ENCODE measurements at regions not wholly inside any gene's neighbourhood (a gene's known extent, or its start where the extent isn't known, plus 50 kb on each side); places are given as distances from the start of the nearest gene placed in this dataset.

DNA sequence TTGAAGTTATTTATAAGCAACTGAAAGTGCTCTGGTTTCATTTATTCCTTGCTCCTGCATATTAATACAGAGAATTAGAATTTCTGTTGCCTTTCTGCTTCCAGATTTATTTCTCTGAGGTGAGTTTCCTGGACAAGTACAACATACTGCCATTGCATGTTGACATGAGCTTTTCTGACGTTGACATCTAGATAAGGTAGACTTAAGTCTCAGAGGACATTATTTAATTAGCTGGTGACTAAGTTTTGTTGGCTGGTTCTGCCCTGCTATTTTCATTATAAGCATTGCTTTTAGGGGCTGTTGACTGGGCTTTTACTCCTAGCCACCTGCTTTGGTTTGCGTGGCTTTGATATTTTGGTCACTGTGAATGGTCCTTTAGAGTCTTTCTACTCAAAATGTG lies 282.9 kb upstream of the SPRED2 start:
- DNase-seq = no peak

DNA sequence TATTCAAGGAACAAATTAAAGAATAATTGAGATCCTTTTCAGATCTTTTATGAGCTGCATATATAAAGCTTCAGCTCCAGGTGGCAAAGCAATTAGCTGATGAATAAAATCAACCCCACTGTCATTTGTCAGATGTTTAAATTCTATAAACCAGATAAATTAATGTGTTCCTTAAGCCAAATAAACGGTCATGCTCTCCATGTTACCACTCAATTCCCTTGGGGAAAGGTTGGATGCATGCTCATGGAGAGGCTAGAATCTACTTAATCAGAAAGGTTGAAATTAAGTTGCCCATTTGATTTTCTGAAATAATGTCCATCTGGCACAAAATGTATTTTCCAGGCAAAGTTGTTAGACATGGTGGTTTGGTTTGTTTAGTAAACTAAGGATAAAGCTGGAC lies 282.5 kb upstream of the SPRED2 start:
- DNase-seq = no peak

DNA sequence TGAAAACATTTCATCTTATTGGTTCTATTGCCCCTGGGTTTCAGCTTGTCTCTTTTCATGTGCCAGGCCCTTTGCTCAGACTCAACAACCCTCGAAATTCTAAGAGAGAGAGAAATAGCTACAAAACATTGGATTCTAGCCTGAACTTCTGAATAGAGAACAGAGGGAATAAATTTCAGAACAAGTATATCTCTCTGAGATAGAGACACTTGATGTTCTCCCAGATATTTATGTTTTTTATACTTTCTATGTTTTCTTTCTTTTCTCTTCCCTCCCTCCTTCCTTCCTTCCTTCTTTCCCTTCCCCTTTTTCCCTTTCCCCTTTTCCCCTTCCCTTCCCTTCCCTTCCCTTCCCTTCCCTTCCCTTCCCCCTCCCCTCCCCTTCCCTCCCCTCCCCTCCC lies 279.5 kb upstream of the SPRED2 start:
- no peak for DNase-seq

GRCh38 chr2:65710779-65711295 lies 278.4 kb upstream of the SPRED2 start:
- DNase-seq = no peak

GRCh38 chr2:65710356-65710755 lies 278.0 kb upstream of the SPRED2 start:
- DNase-seq = no peak

DNA sequence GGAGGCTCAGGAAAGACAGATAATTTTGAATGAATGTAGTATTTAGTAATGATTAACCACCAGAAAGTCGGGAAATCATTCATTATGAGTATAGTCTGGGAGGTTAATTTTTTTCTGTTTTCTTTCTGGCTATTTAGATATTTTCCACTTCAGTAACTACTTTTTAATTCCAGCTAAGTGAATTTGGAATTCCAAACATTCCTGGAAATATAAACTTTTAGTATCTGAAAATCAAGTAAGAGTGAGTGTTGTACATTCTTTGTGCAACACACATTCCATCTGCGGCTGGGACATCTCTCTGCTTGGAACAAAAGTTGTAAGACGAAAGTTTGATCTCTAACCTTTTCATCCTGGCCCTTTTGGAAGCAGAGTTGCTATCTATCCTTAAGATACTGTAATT lies 275.7 kb upstream of the SPRED2 start:
- no peak for DNase-seq

GRCh38 chr2:65706411-65706810 lies 274.0 kb upstream of the SPRED2 start:
- no peak for DNase-seq

GRCh38 chr2:65701191-65701590 lies 268.8 kb upstream of the SPRED2 start:
- no peak for DNase-seq

DNA sequence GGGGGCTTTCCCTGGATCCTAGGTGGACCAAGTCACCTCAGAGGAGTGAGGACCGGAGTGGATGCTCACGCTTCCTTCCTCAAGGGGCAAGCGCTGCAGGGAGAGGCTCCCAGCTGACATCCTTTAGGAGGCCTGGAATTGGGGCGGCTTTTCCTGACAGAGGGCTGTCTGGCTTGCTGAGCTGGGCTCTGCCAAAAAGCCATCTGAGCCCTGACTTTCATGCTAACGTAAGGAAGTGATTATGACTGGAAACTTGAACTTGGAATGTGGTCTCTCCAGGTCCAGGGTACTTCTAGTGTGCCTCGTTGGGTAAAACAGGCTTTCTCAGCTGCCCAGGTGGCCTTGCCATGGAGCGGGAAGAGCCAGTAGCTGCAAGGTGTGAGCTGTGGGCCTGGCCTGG lies 268.3 kb upstream of the SPRED2 start:
- DNase-seq = no peak

DNA sequence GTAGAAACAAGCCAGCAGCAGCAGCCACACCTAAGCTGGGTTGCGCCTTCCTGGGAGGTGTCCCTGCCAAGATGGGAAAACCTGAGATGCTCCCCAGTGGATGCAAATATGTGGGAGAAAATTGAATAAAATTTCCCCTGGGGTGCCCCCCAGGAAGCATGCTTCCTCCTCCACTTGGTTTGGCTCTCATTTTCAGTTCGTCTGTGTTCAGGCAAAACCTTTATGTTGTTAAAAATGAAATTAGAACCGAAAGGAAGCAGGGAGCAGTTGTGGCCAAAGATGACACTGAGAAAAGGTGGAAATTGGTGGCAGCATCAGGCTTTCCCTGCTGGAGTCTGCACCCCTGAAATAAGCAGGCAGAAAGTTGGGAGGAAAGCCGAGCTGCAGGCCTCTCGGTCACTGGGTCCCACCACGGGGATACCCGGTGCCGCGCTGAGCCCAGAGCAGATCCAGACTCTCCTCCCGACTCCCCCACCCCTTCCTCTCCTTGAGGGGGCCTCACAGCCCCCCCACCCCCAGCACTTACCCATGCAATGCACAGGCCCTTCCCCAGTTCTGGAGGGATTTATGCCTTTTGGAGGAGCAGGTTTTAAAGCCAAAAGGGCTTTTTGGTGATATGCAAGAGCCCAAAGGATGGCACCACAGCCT lies 267.7 kb upstream of the SPRED2 start:
- DNase-seq = no peak

GRCh38 chr2:65691816-65692215 lies 259.4 kb upstream of the SPRED2 start:
- no peak for DNase-seq

DNA sequence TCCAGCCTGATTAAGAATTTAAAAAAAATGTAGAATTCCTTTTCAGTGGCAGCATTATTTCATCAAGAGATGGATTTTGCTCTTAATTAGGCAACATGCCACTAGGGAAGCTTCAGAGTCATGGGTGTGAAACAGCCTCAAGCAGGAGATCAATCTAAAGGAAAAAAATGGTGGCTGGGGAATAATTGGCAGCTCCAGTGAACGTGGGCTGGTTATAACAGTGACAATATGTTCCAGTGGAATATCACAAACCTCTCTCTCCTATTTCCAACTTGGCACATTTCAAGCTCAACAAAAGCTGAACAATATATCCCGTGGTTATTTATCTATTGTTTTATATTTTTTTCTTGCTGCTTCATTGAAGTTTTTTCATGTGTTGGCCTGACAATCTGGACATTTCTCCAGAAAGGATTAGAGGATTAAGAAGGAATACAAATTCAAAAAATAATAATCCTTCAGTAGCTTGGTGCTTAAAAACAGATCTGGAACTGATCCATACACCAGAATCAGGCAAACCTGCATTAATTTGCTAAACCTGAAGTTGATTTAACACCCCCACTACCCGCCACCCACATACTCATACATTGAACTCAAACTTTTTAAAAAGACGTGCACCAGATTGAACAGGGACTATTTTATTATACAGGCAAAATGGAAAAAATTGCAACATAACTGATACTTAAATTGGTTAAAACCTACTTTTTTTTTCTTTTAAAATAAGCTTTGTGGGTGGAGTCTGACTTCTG lies 255.9 kb upstream of the SPRED2 start:
- DNase-seq = no peak

DNA sequence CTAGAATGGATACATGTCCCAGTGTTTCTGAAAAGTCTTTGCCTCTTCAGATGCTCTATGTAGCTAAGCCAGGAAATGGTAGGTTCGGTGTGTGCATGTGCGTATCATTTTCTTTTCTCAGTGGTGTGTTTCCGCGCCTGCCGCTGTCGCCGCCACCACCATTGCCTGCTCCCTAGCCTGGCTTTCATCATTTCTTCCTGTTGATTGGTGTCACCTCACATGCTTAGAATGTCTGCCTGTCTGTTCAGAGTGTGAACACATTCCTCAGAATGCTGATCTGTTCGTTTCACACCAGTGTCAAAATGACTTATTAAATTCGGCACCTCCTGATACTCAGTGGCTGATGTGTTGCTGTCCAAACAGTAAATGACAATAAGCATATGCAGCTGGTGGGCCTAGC lies 255.2 kb upstream of the SPRED2 start:
- DNase-seq = no peak

DNA sequence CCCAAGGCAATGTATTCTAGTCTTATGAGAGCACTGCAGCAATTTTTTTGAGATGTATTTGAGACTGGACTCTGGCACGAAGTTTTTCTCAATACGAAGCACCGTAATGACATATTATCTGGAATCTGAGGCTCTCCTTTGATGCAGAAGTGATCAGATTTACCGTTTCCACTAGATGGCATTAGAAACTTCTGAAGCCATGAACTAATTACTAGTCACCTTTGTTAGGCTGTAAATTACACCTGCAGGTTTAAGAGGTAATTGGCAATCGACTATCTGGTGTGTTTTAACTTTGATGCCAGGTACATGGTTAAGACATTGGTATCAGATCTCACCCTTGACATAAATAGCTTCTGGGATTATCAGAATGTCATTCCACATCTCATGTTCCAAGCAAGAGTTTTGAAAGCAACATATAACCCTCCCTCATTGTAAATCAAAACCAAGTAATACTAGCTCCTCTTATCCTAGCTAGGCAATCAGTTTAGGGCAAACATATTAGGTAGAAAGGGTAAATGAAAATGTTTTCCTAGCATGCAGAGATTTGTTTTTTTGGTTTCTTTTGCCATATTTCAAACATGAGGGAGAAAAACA lies 254.6 kb upstream of the SPRED2 start:
- DNase-seq = peak; percentile 30

DNA sequence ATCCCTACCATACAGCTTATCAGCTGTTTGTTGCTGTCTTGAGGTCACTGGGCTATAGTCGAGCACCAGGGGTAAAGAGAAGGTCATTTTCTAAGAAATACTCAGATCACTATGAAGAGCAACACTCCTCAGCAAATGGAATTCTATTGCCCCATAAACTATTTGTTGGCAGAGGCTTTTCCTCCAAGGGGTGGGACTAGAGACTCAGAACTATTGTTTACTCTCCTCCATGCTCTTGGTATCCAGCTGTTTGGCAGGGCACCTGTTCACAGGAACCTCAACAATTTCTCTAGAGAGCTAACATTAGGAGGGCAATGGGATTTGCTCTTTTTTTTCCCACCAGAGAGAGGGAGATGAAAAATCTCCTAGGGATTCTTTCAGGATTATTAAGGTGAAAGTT lies 249.1 kb upstream of the SPRED2 start:
- DNase-seq = no peak

GRCh38 chr2:65678779-65679391 lies 246.5 kb upstream of the SPRED2 start:
- DNase-seq = no peak

- DNase-seq = no peak
These were observed 243.0 kb upstream of the SPRED2 start for GRCh38 chr2:65675350-65675749.

DNA sequence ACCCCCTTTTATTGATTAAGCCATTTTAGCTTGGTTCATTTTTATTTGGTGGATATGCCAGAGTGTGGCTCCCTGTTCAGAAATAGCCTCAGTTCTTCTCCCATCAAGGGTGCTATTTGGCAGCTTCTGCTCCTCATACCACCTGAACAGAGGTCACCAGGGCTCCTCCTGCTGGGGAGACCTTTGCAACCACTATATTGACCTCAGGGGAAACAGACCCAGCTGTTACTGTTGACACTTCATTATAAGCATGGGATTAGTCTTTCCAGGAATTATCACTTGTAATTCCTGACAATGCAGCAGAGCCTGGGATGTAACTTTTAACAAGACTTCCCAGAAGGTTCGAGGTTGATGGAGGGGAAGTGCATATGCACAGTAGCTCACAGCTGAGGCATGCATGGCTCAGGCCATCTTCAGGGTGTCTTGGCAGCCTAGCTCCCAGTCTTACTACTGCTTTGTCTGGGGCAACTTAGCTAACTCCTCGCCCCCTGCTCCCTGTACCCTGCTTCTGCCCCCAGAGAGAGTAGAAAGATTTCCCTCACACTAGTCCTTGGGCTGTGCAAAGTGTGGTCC lies 239.4 kb upstream of the SPRED2 start:
- DNase-seq = no peak

DNA sequence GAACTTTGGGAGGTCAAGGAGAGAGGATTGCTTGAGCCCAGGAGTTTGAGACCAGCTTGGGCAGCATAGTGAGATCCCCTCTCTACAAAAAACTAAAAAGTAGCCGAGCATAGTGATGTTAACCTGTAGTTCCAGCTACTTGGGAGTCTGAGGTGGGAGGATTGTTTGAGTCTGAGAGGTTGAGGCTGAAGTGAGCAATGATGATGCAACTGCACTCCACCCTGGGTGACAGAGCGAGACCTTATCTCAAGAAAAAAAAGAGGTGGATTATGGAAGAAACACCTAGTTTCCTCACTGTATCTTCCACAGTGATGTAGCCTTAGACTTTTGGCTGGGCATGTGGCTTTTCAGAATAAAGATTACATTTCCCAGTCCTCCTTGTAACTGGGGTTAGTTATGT lies 237.2 kb upstream of the SPRED2 start:
- no peak for DNase-seq

DNA sequence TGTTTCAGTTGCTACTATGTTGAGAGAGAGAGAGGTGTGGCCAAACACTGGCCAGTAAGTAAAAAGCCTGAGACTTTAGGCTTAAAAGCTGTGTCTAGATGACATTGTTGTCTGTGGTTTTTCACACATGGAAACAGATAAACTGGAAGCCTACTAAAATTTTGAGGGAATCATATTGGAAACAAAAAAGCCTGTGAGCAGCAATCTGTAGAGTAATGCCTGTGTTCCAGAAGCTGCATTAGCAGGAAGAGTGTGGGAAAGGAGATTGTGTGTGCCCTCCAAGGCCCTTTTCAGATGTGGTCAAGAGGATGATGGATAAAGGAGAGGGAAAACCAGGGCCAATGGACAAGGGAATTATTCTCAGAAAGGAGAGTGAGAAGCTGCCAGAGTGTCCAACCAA lies 236.3 kb upstream of the SPRED2 start:
- DNase-seq = no peak

DNA sequence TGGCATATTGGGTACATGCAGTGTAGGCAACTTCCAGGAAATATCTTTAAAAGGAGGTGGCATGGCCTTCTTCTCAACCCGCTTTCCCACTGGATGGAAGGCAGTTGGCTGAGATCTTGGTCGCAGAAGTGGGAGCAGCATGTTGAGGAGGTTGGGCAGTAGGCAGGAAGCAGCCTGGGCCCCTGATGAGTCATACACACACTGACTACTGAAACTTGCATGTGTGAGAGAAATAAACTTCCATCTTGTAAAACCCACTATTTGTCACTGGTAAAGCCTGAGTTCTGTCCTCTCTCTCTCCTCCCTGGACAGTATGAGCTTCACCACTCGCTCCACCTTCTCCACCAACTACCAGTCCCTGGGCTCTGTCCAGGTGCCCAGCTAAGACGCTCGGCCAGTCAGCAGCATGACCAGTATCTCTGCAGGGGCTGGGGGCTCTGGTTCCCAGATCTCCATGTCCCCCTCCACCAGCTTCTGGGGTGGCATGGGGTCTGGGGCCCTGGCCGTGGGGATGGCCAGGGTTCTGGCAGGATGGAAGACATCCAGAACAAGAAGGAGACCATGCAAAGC lies 233.8 kb upstream of the SPRED2 start:
- DNase-seq = no peak

DNA sequence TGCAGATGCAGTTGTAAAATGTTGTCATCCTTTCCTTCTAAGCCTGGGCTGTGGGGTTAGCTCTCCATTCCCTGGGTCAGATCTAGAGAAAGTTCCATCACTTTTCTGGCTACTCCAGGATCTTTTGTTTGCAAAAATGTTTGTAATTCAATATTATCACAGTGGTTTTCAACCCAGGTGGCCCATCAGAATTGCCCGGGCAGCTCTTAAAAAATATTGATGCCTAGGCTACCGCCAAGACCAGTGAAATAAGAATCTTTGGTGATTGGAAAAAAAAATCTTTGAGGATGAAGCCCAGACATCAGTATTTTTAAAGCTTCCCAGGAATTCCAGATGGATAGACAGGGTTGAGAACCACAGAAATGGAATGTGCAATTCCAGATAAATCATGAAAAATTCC lies 232.5 kb upstream of the SPRED2 start:
- DNase-seq = no peak

DNA sequence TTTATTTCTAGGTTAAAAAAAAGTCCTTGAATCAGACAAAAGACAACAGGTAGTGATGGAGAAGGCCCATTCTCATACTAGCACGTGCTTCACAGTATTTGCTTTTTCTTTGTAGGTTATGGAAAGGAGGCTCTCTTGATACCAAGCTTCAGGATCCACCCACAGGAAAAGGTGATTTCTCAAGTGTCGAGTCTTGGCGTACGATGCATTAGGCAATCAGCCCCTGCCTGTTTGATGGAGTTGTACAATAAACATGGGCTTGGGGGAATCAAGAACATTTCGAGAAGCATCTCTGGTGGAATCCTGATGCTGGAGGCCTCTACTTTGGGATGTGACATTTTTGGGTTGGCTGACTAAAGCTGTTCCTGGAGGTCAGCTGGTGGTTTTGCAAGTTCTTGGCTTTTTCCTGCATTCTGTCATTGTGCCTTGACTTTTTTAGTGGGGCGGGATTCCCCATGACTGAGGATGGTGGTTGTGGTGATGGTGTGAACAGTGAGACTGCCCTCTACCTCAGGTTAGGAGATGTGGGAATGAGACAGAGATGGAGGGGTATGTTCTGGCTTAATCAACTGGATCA lies 231.5 kb upstream of the SPRED2 start:
- DNase-seq = no peak
